ENCODE measurements at regions not wholly inside any gene's neighbourhood (a gene's known extent, or its start where the extent isn't known, plus 50 kb on each side); places are given as distances from the start of the nearest gene placed in this dataset.

DNA sequence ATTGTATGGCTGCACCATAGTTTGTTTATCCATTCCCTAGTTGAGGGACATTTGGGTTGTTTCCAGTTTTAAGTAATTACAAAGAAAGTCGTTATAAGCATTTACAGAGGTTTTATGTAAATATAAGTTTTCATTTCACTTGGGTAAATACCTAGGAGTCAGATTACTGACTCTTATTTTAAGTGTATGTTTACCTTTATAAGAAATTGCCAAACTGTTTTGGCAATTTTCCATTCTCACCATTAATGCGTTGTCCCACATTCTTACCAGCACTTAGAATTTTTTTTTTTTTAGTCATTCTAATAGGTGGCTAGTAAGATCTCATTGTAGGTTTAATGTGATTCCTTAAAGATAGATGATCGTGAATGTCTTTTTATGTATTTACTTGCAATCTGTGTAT is 121.5 kb upstream of the NR3C2 start:
- DNase-seq (ENCODE audit: extremely low read depth, low read depth): no peak
- TF ChIP-seq, protein P1, sequence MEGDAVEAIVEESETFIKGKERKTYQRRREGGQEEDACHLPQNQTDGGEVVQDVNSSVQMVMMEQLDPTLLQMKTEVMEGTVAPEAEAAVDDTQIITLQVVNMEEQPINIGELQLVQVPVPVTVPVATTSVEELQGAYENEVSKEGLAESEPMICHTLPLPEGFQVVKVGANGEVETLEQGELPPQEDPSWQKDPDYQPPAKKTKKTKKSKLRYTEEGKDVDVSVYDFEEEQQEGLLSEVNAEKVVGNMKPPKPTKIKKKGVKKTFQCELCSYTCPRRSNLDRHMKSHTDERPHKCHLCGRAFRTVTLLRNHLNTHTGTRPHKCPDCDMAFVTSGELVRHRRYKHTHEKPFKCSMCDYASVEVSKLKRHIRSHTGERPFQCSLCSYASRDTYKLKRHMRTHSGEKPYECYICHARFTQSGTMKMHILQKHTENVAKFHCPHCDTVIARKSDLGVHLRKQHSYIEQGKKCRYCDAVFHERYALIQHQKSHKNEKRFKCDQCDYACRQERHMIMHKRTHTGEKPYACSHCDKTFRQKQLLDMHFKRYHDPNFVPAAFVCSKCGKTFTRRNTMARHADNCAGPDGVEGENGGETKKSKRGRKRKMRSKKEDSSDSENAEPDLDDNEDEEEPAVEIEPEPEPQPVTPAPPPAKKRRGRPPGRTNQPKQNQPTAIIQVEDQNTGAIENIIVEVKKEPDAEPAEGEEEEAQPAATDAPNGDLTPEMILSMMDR (IDR thresholded peaks at IDR 0.05; ENCODE audit: low read depth, low read length, missing control alignments): no peak
- H3K4me3 ChIP-seq (replicated peaks; ENCODE audit: low read depth, low read length): no peak overlapping the region

DNA sequence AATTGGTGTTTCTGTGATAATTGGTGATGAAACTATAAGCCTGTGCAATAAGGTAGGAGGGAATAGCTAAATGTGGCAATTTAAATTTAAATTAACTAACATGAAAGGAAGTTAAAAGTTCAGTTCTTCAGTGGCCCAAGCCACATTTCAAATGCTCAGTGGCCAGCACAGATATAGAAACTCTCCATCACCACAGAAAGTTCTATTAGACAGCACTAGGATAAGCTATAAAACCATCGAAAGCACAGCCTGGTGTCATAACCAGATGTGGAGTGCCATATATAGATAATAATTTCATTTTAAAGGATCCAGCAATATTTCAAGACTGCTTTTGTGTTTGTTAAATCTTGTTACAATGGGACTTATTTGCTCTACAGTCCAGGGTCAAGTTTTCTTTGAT is 119.3 kb upstream of the NR3C2 start:
- TF ChIP-seq, protein P1 (IDR thresholded peaks at IDR 0.05; ENCODE audit: low read depth, low read length, missing control alignments): no peak
- H3K4me3 ChIP-seq (replicated peaks; ENCODE audit: low read depth, low read length): no peak overlapping the region
- DNase-seq (ENCODE audit: extremely low read depth, low read depth): no peak

DNA sequence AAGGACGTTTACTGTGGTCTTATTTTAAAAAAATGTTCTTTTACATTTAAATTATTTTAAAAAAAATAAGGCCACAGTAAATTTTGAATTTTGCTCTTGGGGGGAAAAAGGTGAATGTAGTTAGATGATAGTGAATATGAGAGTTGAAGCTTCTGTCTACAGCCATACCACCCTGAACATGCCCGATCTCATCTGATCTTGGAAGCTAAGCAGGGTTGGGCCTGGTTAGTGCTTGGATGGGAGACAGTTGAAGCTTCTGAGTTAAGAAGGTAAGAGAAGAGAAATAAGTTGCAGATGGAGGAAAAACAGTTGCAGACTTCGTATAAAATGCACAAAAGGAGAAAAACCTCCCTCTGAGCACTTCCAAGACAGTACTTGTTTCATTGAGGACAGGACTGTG is 115.6 kb upstream of the NR3C2 start:
- H3K4me3 ChIP-seq (replicated peaks; ENCODE audit: low read depth, low read length): no peak overlapping the region
- TF ChIP-seq, protein P1 (IDR thresholded peaks at IDR 0.05; ENCODE audit: low read depth, low read length, missing control alignments): no peak
- DNase-seq (ENCODE audit: extremely low read depth, low read depth): no peak

DNA sequence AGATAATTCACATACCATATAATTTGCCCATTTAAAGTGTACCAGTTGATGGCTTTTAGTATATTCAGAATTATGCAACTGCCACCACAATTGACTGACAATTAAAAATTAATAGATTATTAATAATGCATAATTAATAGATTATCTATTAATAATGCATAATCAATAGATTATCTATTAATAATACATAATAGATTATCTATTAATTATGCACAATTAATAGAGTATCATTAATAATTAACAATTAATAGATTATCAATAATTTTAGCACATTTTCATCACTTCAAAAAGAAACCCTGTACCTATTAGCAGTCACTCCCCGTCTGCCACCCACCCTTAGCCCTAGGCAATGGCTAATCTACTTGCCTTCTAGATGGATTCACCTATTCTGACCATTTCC is 108.6 kb upstream of the NR3C2 start:
- TF ChIP-seq, protein P1 (IDR thresholded peaks at IDR 0.05; ENCODE audit: low read depth, low read length, missing control alignments): no peak
- no peak overlapping the region for H3K4me3 ChIP-seq (replicated peaks; ENCODE audit: low read depth, low read length)
- DNase-seq (ENCODE audit: extremely low read depth, low read depth): no peak

DNA sequence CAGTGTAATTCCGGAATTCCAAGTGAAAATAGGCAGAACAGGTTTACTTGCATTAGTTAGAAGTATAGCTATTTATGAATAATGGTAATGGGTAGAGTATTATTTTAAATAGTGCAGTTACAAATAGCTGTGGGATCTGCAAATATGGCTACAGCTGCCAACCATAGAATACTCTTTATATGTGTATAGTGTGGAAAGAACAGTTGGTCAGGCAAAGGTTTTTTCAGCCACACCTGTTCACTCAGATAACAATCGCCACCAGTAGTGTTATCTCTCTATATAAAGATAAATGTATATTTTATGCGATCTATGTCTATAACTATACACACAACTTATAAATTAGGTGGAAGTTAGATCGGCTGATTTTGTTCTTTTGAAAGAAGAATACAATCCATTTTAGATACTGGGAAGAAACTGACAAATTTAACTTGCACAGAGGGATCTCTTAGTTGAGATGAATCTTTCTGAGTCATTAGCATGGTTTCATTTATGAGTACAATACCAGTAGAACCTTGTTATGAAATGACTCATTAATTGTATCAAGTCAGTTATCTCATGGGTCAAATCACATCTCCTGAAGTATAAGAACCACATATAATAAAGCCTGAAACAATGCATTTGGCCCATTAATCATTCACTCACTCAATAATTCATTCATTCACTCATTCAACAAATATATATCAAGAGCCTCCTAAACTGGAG is 100.9 kb upstream of the NR3C2 start:
- DNase-seq (ENCODE audit: extremely low read depth, low read depth): no peak
- no peak overlapping the region for H3K4me3 ChIP-seq (replicated peaks; ENCODE audit: low read depth, low read length)
- TF ChIP-seq, protein P1 (IDR thresholded peaks at IDR 0.05; ENCODE audit: low read depth, low read length, missing control alignments): no peak

DNA sequence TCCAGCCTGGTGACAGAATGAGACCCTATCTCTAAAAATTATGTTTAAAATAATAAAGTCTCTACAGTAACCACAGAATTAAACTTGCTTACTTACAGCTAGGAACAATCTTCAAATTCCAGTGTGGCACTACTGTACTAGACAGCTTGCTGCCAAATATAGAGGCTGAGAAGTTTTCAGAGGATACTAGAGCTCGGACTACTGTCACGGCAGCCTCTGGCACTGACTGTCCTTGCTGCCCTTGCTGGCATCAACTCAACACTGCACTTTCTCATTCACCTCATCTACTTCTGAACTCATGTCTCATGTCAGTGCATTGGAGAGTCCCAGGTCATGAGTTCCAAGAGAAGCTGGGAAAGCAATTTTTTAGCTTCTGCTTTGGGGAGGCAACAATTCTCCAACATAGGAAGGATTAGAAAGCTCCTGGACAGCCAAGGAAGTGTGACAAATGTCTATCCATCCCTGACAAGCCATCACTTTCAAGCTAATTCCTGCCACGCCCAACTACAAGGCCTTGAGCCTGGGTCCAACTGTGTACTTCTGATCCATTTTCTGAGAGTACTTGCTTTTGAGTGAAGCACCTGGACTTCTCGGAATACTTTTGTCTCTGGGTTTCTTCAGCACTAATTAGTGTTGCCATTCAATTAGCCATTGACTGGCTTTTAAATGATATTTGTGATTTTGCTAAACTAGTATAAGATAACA is 98.6 kb upstream of the NR3C2 start:
- H3K4me3 ChIP-seq (replicated peaks; ENCODE audit: low read depth, low read length): no peak overlapping the region
- no peak for DNase-seq (ENCODE audit: extremely low read depth, low read depth)
- TF ChIP-seq, protein P1 (IDR thresholded peaks at IDR 0.05; ENCODE audit: low read depth, low read length, missing control alignments): no peak

Data from HFF-Myc (cell line).